ENCODE measurements at regions not wholly inside any gene's neighbourhood (a gene's known extent, or its start where the extent isn't known, plus 50 kb on each side); places are given as distances from the start of the nearest gene placed in this dataset.

DNA sequence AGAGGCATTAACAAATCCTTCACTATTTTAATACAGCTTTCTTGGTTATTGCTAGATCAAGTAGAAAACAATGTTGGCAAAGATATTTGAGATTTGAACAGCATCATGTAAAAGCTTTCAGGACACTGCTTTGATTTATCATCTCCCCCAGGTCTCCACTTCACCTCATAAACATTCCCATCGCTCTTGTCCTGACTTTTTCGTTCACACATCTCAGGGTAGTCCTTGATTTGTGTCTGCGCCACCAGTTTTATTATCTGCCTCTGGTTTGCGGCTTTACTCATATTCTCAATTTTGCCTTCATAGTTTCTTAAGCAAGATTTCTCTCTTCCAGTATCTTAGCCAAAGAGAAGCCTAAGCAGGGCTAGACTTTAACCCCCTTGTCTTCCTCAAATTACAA lies 63.5 kb upstream of the ROR1 start:
- Histone ChIP-seq H4K20me1 (ENCODE audit: insufficient read depth) (no peaks in the 10 kb centered on the region), H3K4me1 (ENCODE audit: low read depth, poor library complexity, severe bottlenecking) (peaks cover 45% of the 10 kb centered on the region), H3K27me3 (ENCODE audit: insufficient read depth, low read depth) (no peaks in the 10 kb centered on the region), H3K79me2 (ENCODE audit: insufficient read depth, low read depth) (no peaks in the 10 kb centered on the region), H3K36me3 (ENCODE audit: insufficient read depth) (no peaks in the 10 kb centered on the region), H3K4me2 (no peak overlapping the region), H2AFZ (ENCODE audit: low read depth) (no peak overlapping the region), H3K27ac (no peak overlapping the region), H3K9ac (no peak overlapping the region), H3K4me3 (IDR thresholded peaks at IDR 0.05; ENCODE audit: insufficient read depth, low read depth, low read length) (no peak overlapping the region)
- TF ChIP-seq, protein P1, sequence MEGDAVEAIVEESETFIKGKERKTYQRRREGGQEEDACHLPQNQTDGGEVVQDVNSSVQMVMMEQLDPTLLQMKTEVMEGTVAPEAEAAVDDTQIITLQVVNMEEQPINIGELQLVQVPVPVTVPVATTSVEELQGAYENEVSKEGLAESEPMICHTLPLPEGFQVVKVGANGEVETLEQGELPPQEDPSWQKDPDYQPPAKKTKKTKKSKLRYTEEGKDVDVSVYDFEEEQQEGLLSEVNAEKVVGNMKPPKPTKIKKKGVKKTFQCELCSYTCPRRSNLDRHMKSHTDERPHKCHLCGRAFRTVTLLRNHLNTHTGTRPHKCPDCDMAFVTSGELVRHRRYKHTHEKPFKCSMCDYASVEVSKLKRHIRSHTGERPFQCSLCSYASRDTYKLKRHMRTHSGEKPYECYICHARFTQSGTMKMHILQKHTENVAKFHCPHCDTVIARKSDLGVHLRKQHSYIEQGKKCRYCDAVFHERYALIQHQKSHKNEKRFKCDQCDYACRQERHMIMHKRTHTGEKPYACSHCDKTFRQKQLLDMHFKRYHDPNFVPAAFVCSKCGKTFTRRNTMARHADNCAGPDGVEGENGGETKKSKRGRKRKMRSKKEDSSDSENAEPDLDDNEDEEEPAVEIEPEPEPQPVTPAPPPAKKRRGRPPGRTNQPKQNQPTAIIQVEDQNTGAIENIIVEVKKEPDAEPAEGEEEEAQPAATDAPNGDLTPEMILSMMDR (conservative IDR thresholded peaks at IDR 0.05; ENCODE audit: low read depth, low read length): no peak

DNA sequence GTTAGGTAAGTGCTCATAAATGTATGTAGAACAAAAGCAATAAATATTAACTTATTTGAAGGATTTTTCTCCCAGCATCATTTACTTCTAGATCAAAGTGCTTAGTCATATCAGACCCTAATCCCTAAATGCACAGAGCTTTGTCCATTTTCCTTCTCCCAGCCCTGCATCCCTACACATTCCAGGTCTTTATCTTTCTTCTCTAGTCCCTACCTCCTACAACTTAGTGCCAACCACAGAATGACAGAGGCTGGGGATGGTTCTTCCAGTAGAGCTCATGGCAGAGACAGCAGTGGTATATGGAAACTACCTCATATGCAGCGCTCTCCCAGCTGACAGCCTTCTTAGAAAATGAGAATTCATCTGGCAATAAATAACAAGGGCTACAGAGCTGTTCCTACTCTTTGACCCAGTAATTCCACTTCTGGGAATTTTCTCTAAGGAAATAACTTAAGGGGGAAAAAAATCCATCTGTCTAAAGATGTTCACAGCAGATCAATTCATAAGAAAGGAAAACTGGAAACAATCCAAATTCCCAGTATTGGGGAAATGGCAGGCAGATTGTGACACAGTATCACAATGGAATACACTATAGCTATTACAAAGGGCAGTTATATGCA lies 62.9 kb upstream of the ROR1 start:
- no peak overlapping the region for H3K4me3 ChIP-seq (IDR thresholded peaks at IDR 0.05; ENCODE audit: insufficient read depth, low read depth, low read length)
- H3K4me1 ChIP-seq (ENCODE audit: low read depth, poor library complexity, severe bottlenecking): peaks cover 51% of the 10 kb centered on the region
- no peaks in the 10 kb centered on the region for H3K27me3 ChIP-seq (ENCODE audit: insufficient read depth, low read depth)
- no peak overlapping the region for H3K9ac ChIP-seq
- TF ChIP-seq, protein P1 (conservative IDR thresholded peaks at IDR 0.05; ENCODE audit: low read depth, low read length): no peak
- no peak overlapping the region for H3K4me2 ChIP-seq
- H4K20me1 ChIP-seq (ENCODE audit: insufficient read depth): no peaks in the 10 kb centered on the region
- no peak overlapping the region for H3K27ac ChIP-seq
- H2AFZ ChIP-seq (ENCODE audit: low read depth): no peak overlapping the region
- H3K36me3 ChIP-seq (ENCODE audit: insufficient read depth): no peaks in the 10 kb centered on the region
- no peaks in the 10 kb centered on the region for H3K79me2 ChIP-seq (ENCODE audit: insufficient read depth, low read depth)

DNA sequence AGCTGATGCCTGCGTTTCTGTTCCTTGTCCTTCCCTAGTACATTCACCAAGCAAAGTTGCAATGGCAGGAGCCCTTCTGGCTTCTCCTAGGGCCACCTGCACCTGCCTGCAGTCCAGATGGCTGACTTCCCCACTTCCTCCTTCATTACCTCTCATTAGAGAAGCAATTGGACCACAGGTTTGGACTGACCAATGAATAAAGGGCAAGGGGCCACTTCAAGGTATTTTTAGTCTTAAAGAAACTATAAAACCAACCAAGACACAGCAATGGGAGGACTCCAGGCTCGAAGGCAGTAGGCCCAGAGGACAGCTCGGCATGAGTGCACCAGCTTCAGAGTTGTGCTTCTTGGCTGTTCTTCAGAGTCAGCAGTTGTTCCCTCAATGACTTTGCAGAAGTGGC lies 60.8 kb upstream of the ROR1 start:
- H4K20me1 ChIP-seq (ENCODE audit: insufficient read depth): no peaks in the 10 kb centered on the region
- H3K79me2 ChIP-seq (ENCODE audit: insufficient read depth, low read depth): no peaks in the 10 kb centered on the region
- H3K36me3 ChIP-seq (ENCODE audit: insufficient read depth): no peaks in the 10 kb centered on the region
- H3K27ac ChIP-seq: peak overlapping the region; percentile 89
- H3K4me1 ChIP-seq (ENCODE audit: low read depth, poor library complexity, severe bottlenecking): peaks cover 72% of the 10 kb centered on the region
- H3K27me3 ChIP-seq (ENCODE audit: insufficient read depth, low read depth): no peaks in the 10 kb centered on the region
- H2AFZ ChIP-seq (ENCODE audit: low read depth): peak overlapping the region; percentile 45
- H3K9ac ChIP-seq: peak overlapping the region; percentile 42; the same call in 1 of the 2 replicates
- TF ChIP-seq, protein P1 (conservative IDR thresholded peaks at IDR 0.05; ENCODE audit: low read depth, low read length): no peak
- peak overlapping the region; percentile 64 for H3K4me2 ChIP-seq
- no peak overlapping the region for H3K4me3 ChIP-seq (IDR thresholded peaks at IDR 0.05; ENCODE audit: insufficient read depth, low read depth, low read length)

DNA sequence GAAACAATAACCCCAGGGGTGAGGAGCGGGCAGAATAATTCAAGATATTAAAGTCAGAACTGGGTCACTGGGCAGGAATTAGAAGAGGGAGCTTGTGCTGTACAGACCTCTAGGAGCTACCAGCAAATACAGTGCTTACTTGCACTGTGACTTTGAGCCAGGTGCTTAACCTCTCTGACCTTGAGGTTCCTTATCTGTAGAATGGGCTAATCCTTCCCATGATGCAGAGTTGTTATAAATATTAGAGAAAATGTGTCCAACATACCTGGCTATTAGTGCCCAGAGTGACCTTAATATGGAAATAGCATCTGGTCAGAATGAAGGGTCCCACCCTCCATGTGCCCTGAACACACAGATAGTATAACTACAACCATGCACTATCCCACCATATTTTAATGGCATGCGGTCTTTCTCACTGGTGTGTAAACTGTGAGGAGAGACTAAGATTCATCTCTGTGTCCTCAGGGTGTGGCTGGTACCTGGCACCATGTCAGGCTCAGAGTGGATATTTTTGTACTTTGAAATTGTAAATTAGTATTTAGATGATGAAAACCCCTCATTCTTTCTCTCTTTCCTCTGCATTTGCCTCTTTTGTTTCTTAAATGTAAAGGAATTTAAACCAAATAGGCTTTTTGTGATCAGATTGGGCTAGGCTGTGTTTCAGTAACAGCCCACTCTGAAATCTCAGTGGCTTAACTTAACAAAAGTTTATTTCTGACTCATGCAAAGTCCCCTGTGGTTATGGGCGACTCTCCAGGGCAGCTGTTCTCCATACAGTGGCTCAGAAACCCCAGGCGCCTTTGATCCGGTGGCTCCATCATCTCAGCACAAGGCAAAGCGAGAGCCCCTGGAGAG lies 60.0 kb upstream of the ROR1 start:
- no peaks in the 10 kb centered on the region for H3K79me2 ChIP-seq (ENCODE audit: insufficient read depth, low read depth)
- peak overlapping the region; percentile 64 for H3K4me2 ChIP-seq
- TF ChIP-seq, protein P1 (conservative IDR thresholded peaks at IDR 0.05; ENCODE audit: low read depth, low read length): no peak
- H3K9ac ChIP-seq: peak overlapping the region; percentile 42; the same call in 1 of the 2 replicates
- H3K4me3 ChIP-seq (IDR thresholded peaks at IDR 0.05; ENCODE audit: insufficient read depth, low read depth, low read length): no peak overlapping the region
- H3K4me1 ChIP-seq (ENCODE audit: low read depth, poor library complexity, severe bottlenecking): peaks cover 80% of the 10 kb centered on the region
- no peaks in the 10 kb centered on the region for H3K27me3 ChIP-seq (ENCODE audit: insufficient read depth, low read depth)
- peak overlapping the region; percentile 89 for H3K27ac ChIP-seq
- no peaks in the 10 kb centered on the region for H4K20me1 ChIP-seq (ENCODE audit: insufficient read depth)
- H3K36me3 ChIP-seq (ENCODE audit: insufficient read depth): no peaks in the 10 kb centered on the region
- H2AFZ ChIP-seq (ENCODE audit: low read depth): peak overlapping the region; percentile 45
